Progenitor cell of endocrine pancreas (in vitro differentiated cells): ENCODE measurements at regions not wholly inside any gene's neighbourhood (a gene's known extent, or its start where the extent isn't known, plus 50 kb on each side); places are given as distances from the start of the nearest gene placed in this dataset.

ENCODE experiments used
- DNase-seq: peaks from one replicate; pipeline ENCODE4 v3.0.0; 2021; ENCODE audit warnings: low spot score; ENCODE audit not compliant: unreplicated experiment
- H3K27ac Mint-ChIP-seq: 2 replicates; pipeline ENCODE4 v1.8.0; 2021; ENCODE audit warnings: mild to moderate bottlenecking, moderate library complexity, mixed read lengths
- H3K27me3 Mint-ChIP-seq: 2 replicates; pipeline ENCODE4 v1.8.0; 2021; ENCODE audit warnings: mixed read lengths
- H3K36me3 Mint-ChIP-seq: 2 replicates; pipeline ENCODE4 v1.8.0; 2022; ENCODE audit warnings: mixed read lengths; ENCODE audit not compliant: insufficient read depth
- H3K4me1 Mint-ChIP-seq: 2 replicates; pipeline ENCODE4 v1.8.0; 2021; ENCODE audit warnings: low read depth, mixed read lengths
- H3K4me3 Mint-ChIP-seq: 2 replicates; pipeline ENCODE4 v1.8.0; 2021; ENCODE audit warnings: low read depth, mild to moderate bottlenecking, moderate library complexity, mixed read lengths
- H3K9me3 Mint-ChIP-seq: 2 replicates; pipeline ENCODE4 v1.8.0; 2021; ENCODE audit warnings: low read depth, mixed read lengths
- TF ChIP-seq, protein P1 (sequence below): fragments of 200-600 bp; sonication (generic); IDR thresholded peaks from one replicate; pipeline ENCODE4 v1.5.0; 2021; ENCODE audit warnings: antibody characterized with exemption, mild to moderate bottlenecking; ENCODE audit not compliant: unreplicated experiment

DNA sequence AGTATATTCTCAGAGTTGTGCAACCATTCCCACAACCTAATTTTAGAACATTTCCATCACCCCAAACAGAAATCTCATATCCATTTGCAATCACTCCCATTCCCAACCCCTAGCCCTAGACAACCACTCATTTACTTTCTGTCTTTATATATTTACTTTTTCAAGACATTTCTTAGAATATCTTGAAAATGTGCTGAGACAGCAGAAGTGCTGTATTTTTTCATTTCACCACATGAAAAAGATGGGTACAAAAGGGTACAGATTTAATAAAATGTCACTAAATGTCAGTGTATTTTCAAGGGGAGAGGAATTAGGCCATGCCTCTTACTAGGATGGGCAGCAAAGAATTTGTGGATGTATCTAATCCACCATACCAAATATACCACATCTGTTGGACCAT lies 51.6 kb upstream of the CCDC6 start:
- Mint-ChIP-seq H3K4me1 (peaks cover 16% of the 10 kb centered on the region), H3K27ac (no peak overlapping the region), H3K9me3 (peaks cover 3% of the 10 kb centered on the region), H3K4me3 (no peak overlapping the region), H3K36me3 (no peaks in the 10 kb centered on the region), H3K27me3 (no peaks in the 10 kb centered on the region)
- no peak for DNase-seq
- TF ChIP-seq, protein P1, sequence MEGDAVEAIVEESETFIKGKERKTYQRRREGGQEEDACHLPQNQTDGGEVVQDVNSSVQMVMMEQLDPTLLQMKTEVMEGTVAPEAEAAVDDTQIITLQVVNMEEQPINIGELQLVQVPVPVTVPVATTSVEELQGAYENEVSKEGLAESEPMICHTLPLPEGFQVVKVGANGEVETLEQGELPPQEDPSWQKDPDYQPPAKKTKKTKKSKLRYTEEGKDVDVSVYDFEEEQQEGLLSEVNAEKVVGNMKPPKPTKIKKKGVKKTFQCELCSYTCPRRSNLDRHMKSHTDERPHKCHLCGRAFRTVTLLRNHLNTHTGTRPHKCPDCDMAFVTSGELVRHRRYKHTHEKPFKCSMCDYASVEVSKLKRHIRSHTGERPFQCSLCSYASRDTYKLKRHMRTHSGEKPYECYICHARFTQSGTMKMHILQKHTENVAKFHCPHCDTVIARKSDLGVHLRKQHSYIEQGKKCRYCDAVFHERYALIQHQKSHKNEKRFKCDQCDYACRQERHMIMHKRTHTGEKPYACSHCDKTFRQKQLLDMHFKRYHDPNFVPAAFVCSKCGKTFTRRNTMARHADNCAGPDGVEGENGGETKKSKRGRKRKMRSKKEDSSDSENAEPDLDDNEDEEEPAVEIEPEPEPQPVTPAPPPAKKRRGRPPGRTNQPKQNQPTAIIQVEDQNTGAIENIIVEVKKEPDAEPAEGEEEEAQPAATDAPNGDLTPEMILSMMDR = no peak
